HG02840 (cell line): ENCODE measurements at regions not wholly inside any gene's neighbourhood (a gene's known extent, or its start where the extent isn't known, plus 50 kb on each side); places are given as distances from the start of the nearest gene placed in this dataset.
"Not testable (repeated sequence)": the region's sequence is repeated elsewhere in the genome, so short reads cannot be mapped to it uniquely, and the experiment has no call there.

Source experiments
- ATAC-seq: cut with Tn5 transposase; IDR thresholded peaks from one replicate; pipeline ENCODE4 v1.9.1; 2021; ENCODE audit warnings: mild to moderate bottlenecking, moderate library complexity, moderate number of reproducible peaks; ENCODE audit not compliant: unreplicated experiment, low FRiP score

DNA sequence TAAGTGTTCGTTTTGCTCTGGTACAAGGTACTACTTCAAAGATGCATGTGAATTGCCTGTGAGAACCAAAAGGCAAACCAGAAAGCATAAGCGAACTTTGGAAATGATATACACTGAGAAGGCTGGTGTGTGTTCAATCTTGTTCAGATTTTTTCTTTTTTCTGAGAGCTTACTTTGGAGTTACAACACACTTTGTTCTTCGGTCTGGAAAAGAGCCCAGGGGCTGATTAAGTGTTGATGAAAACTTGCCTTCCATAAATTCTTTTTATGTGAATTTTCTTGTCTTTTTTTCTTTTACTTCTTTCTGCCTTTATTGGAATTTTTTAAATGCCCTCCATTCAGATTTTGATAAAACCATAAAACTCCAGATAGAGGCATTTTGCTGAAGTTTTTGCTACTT lies 395.1 kb upstream of the SASH1 start:
- ATAC-seq, result no peak

DNA sequence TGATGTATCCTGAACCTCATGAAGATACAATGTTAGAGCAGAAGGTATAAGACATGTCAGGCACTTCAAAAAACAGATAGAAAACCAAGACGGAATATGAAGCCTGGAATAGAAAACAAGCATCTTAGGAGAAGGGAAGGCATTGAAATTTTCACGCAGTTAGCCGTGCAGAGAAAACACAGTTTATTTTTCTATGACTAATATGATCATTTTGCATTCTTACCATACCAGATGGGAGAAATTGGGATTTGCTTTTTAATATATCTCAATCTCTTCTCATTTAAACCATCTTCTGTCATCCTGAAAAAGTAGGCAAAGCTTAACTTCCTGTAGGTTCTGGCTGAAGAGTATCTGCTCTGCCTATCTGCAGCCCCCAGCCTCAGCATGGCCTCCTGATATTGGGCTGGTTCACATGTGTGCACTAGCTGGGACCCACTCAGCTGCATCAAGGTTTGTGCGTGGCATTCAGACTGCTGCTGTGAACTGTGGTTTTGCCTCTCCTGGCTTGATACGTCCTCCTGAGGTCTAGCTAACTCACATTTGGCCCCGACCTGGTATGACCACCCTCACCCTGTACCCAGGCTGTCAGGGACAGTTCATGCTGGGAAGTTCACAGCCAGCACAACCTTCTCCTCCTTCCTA lies 392.5 kb upstream of the SASH1 start:
- no peak for ATAC-seq

DNA sequence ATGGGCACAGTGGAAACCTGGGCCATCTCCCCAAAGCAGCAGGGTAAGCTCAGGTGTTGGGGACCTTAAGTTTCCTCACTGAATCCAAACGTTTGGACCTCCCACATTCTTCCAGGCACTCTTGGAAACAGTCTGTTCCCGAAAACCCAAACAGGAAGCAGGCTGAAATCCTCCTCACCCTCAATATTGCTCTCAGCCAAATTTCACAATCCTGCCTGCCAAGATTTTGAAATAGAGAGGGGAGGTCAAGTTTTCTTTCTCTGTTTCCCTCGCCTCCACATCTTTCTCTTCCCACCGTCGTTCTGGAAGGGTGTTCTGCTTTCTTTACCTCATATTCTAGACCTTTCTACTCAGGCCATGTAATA lies 392.0 kb upstream of the SASH1 start:
- no peak for ATAC-seq

DNA sequence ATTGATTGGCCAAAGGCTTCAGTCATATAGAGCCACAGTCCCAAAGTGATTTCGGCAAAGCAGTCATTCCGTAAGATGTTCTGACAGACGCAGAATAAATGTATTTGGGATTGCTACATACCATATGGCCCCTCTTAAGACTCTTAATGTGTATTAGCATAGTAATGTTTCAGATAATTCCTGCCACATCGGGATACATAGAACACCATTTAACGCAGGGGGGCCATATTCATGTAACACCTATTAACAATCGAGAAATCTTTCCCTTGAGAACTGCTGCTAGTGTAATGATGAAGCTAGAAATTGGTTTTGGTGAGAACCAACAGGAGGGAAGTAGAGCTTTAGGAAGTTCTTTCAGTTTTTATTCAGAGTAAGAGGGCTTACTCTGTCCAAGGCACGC lies 390.9 kb upstream of the SASH1 start:
- no peak for ATAC-seq

DNA sequence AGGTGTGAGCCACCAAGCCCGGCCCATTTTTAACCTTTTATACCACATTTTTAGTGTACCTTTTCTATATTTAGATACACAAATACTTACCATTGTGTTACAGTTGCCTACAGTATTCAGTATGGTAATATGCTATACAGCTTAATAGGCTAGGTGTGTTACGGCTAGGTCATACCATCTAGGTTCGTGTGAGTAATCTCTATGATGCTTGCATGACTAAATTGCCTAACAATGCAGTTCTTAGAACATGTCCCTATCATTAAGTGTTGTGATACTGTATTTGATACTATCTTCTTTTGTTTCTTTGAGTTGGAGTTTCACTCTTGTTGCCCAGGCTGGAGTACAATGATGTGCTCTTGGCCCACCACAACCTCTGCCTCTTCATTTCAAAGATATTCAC lies 387.7 kb upstream of the SASH1 start:
- ATAC-seq, result no peak

GRCh38 chr6:147958683-147959082 lies 384.0 kb upstream of the SASH1 start:
- ATAC-seq, result no peak

DNA sequence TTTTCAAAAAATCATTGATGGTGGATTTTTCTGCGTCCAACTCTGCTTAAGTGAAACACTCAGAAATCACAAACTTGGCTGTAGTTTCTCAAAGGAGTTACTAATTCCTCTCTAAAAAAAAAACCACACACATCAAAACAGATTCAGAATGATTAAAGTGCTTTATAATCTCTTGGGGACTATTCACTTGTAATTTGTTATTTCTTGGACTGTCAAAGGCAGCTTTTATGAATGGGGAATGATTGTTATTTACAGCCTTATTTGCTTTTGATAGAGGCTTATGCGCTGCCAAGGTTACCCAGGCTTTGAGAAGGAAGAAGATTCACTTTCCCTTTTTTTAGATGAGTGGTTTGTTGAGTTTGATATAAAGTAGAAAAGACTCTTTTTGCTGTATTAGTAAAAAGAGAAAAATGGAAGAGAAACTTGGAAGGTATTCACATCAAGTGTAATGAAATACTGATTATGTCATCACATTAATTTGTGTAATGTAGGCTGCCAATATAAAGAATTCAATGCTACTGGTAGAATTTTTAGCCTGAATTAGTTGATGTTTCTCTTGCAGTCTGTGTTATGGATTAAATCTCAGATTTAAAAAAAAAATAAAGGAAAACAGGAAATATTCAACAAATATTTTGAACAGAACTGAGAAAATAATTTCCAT lies 381.0 kb upstream of the SASH1 start:
- no peak for ATAC-seq

- not testable (repeated sequence) for ATAC-seq
Observed at GRCh38 chr6:147965448-147965847, 377.2 kb upstream of the SASH1 start.

DNA sequence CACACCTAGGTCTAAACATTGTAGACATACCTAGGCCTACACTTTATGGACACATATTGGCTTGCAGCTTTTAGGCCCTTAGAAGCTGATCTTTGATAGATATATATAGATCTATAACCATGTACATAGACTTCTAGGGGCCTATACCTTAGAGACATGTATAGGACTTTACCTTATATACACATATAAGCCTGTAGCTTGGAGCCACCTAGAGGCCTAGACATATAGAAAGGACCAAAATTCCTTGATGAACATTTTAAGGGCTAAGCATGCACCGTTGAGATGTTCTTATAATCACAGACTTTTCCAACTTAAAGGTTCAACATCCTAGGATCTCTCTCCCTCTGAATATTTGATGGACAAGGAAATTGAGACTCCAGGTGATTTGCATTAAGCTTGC lies 371.7 kb upstream of the SASH1 start:
- ATAC-seq, result no peak

- no peak for ATAC-seq
Observed at GRCh38 chr6:147972448-147972847, 370.2 kb upstream of the SASH1 start.

- no peak for ATAC-seq
Observed at GRCh38 chr6:147973806-147974205, 368.8 kb upstream of the SASH1 start.

DNA sequence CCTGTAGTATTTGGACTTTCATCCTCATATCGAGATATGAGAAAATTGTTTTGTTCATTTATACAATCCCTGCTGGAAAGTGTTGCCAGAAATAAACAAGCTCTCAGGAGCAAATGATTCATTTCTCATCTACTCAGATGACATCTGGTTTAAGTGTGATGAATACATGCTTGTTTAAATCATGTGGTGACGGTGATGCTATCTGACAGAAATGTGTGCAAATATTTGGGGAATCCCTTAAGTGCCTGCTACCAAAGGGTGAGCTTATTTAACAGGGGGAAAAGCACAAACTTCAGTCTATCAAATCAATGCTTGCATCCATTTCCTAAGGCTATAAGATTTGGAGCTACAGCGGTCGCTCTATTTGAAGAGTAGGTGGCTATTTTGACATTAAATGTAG lies 368.3 kb upstream of the SASH1 start:
- no peak for ATAC-seq

GRCh38 chr6:147977851-147978465 lies 364.7 kb upstream of the SASH1 start:
- no peak for ATAC-seq

DNA sequence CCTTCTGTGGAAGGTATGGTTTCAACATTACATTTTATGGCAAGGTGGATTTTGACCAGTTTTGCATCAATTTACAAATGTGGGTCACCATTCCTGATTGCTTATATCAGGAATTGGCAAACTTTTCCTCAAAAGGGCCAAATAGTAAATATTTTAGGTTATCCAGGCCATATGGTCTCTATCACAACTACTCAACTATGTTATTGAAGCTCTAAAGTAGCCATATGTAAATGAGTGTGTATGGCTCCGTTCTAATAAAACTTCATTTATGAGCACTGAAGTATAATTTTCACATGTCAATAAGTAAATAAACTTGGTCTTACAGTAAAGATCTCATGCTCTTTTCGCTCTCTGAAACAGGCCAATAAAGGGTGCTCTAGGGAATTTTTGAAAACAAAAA lies 362.7 kb upstream of the SASH1 start:
- ATAC-seq, result no peak

- no peak for ATAC-seq
Observed at GRCh38 chr6:147983581-147984366, 358.9 kb upstream of the SASH1 start.

- no peak for ATAC-seq
Observed at GRCh38 chr6:147986846-147987245, 355.8 kb upstream of the SASH1 start.

- ATAC-seq, result no peak
Observed at GRCh38 chr6:147990159-147990558, 352.5 kb upstream of the SASH1 start.

GRCh38 chr6:147991961-147992360 lies 350.7 kb upstream of the SASH1 start:
- no peak for ATAC-seq

DNA sequence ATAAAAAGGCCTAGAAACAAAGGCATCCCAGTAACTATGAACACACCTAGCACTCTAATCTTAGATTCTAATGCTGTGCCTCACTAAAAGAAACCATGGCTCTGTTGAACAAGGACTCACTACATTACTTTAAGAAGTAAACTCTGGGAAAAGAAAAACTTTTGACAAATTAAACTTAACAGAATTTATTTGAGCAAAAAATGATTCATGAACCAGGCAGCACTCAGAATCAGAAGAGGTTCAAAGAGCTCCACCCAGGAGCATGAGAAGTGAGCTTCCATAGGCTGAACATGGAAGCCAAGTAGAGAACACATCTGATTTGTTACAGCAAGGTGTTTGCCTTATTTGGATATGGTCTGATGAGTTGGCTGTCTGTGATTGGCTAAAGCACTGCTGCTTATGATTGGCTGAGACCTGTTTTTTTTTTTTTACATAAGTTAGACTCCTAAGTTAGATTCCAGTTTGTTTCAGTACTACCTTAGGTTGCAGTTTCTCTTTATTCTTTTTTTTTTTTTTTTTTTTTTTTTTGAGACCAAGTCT lies 343.6 kb upstream of the SASH1 start:
- no peak for ATAC-seq

GRCh38 chr6:148001844-148002642 lies 340.6 kb upstream of the SASH1 start:
- ATAC-seq, result no peak
